Type B pancreatic cell (in vitro differentiated cells): ENCODE measurements at regions not wholly inside any gene's neighbourhood (a gene's known extent, or its start where the extent isn't known, plus 50 kb on each side); places are given as distances from the start of the nearest gene placed in this dataset.

Source experiments
- DNase-seq: peaks from one replicate; pipeline ENCODE4 v3.0.0; 2021; ENCODE audit warnings: mixed read lengths; ENCODE audit not compliant: unreplicated experiment; ENCODE audit errors: extremely low spot score
- H3K27ac Mint-ChIP-seq: 2 replicates; pipeline ENCODE4 v1.8.0; 2021; ENCODE audit warnings: mild to moderate bottlenecking, mixed read lengths
- H3K27me3 Mint-ChIP-seq: 2 replicates; pipeline ENCODE4 v1.8.0; 2021; ENCODE audit warnings: mixed read lengths
- H3K36me3 Mint-ChIP-seq: 2 replicates; pipeline ENCODE4 v1.8.0; 2021; ENCODE audit warnings: mixed read lengths
- H3K4me1 Mint-ChIP-seq: one replicate; pipeline ENCODE4 v1.8.0; 2021; ENCODE audit warnings: mixed read lengths; ENCODE audit not compliant: unreplicated experiment
- H3K4me3 Mint-ChIP-seq: 2 replicates; pipeline ENCODE4 v1.8.0; 2021; ENCODE audit warnings: mild to moderate bottlenecking, mixed read lengths
- H3K9me3 Mint-ChIP-seq: 2 replicates; pipeline ENCODE4 v1.8.0; 2021; ENCODE audit warnings: mixed read lengths
- CTCF ChIP-seq: fragments of 200-600 bp; sonication (generic); conservative IDR thresholded peaks from 2 replicates; pipeline ENCODE4 v1.5.0; 2021; ENCODE audit warnings: antibody characterized with exemption, mild to moderate bottlenecking

- Mint-ChIP-seq H3K27me3 (peaks cover 7% of the 10 kb centered on the region), H3K9me3 (no peaks in the 10 kb centered on the region), H3K4me1 (peaks cover 40% of the 10 kb centered on the region), H3K4me3 (no peak overlapping the region), H3K36me3 (no peaks in the 10 kb centered on the region), H3K27ac (no peak overlapping the region)
- no peak for TF ChIP-seq CTCF
- DNase-seq = peak; percentile 48
Measured at GRCh38 chr17:31692027-31692426, 167.0 kb downstream of the COPRS start.

GRCh38 chr17:31691251-31691905 lies 167.7 kb downstream of the COPRS start:
- Mint-ChIP-seq H3K27ac (no peak overlapping the region), H3K36me3 (no peaks in the 10 kb centered on the region), H3K9me3 (no peaks in the 10 kb centered on the region), H3K4me1 (peaks cover 33% of the 10 kb centered on the region), H3K27me3 (peaks cover 7% of the 10 kb centered on the region), H3K4me3 (no peak overlapping the region)
- TF ChIP-seq CTCF = no peak
- peak; percentile 61 for DNase-seq

- TF ChIP-seq CTCF = no peak
- no peak overlapping the region for H3K27ac Mint-ChIP-seq
- H3K27me3 Mint-ChIP-seq = peaks cover 4% of the 10 kb centered on the region
- no peaks in the 10 kb centered on the region for H3K9me3 Mint-ChIP-seq
- peaks cover 21% of the 10 kb centered on the region for H3K4me1 Mint-ChIP-seq
- no peaks in the 10 kb centered on the region for H3K36me3 Mint-ChIP-seq
- H3K4me3 Mint-ChIP-seq = no peak overlapping the region
- no peak for DNase-seq
Measured at GRCh38 chr17:31690151-31690551, 168.9 kb downstream of the COPRS start.

- H3K9me3 Mint-ChIP-seq = no peaks in the 10 kb centered on the region
- TF ChIP-seq CTCF = no peak
- peaks cover 11% of the 10 kb centered on the region for H3K4me1 Mint-ChIP-seq
Measured at GRCh38 chr17:31688701-31689100, 170.3 kb downstream of the COPRS start.

GRCh38 chr17:31687505-31688126 lies 171.4 kb downstream of the COPRS start:
- peak; percentile 40 for DNase-seq
- H3K27me3 Mint-ChIP-seq = peaks cover 8% of the 10 kb centered on the region
- no peak overlapping the region for H3K27ac Mint-ChIP-seq
- no peaks in the 10 kb centered on the region for H3K9me3 Mint-ChIP-seq
- no peaks in the 10 kb centered on the region for H3K36me3 Mint-ChIP-seq
- no peak overlapping the region for H3K4me3 Mint-ChIP-seq
- peaks cover 9% of the 10 kb centered on the region for H3K4me1 Mint-ChIP-seq
- no peak for TF ChIP-seq CTCF

More at GRCh38 chr17:31688701-31689100, 170.3 kb downstream of the COPRS start:
- no peak for DNase-seq
- Mint-ChIP-seq H3K27me3 (peaks cover 4% of the 10 kb centered on the region), H3K4me3 (no peak overlapping the region), H3K36me3 (no peaks in the 10 kb centered on the region), H3K27ac (no peak overlapping the region)
